ENCODE measurements at regions not wholly inside any gene's neighbourhood (a gene's known extent, or its start where the extent isn't known, plus 50 kb on each side); places are given as distances from the start of the nearest gene placed in this dataset.

GRCh38 chr16:79703066-79703465 lies 102.5 kb upstream of the MAF start:
- intact Hi-C loops (cut with DNase I) = no loop called here
- Histone ChIP-seq H3K36me3 (ENCODE audit: insufficient read depth in 1 of 2, low read depth in 1 of 2) (no peaks in the 10 kb centered on the region), H3K4me3 (no peak overlapping the region), H3K27ac (no peak overlapping the region), H3K27me3 (ENCODE audit: insufficient read depth in 3 of 3, low read length in 2 of 3) (no peaks in the 10 kb centered on the region), H3K9me3 (no peaks in the 10 kb centered on the region), H3K4me1 (no peaks in the 10 kb centered on the region)
- DNase-seq (no peak), ATAC-seq (no peak)
- TF ChIP-seq, protein P1, sequence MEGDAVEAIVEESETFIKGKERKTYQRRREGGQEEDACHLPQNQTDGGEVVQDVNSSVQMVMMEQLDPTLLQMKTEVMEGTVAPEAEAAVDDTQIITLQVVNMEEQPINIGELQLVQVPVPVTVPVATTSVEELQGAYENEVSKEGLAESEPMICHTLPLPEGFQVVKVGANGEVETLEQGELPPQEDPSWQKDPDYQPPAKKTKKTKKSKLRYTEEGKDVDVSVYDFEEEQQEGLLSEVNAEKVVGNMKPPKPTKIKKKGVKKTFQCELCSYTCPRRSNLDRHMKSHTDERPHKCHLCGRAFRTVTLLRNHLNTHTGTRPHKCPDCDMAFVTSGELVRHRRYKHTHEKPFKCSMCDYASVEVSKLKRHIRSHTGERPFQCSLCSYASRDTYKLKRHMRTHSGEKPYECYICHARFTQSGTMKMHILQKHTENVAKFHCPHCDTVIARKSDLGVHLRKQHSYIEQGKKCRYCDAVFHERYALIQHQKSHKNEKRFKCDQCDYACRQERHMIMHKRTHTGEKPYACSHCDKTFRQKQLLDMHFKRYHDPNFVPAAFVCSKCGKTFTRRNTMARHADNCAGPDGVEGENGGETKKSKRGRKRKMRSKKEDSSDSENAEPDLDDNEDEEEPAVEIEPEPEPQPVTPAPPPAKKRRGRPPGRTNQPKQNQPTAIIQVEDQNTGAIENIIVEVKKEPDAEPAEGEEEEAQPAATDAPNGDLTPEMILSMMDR (IDR thresholded peaks at IDR 0.05) = no peak
- 94 to 100% (median 95%) methylated on average over 1 of the region's 1 CpG for WGBS, 3 donors

- intact Hi-C loops (cut with DNase I) = no loop called here
- Histone ChIP-seq H3K36me3 (ENCODE audit: insufficient read depth in 1 of 2, low read depth in 1 of 2) (no peaks in the 10 kb centered on the region), H3K4me3 (no peak overlapping the region), H3K27ac (no peak overlapping the region), H3K4me1 (no peaks in the 10 kb centered on the region), H3K9me3 (peaks cover 6% of the 10 kb centered on the region), H3K27me3 (ENCODE audit: insufficient read depth in 3 of 3, low read length in 2 of 3) (no peaks in the 10 kb centered on the region)
- peak in 1 of 2 donors; percentile 24 for DNase-seq
- TF ChIP-seq, protein P1 (IDR thresholded peaks at IDR 0.05) = no peak
- 33 to 44% (median 42%) methylated on average over 5 of the region's 5 CpGs for WGBS, 3 donors
- ATAC-seq = peak in 1 of 4 donors; percentile 51
Measured at GRCh38 chr16:79698341-79698753, 97.8 kb upstream of the MAF start.

DNA sequence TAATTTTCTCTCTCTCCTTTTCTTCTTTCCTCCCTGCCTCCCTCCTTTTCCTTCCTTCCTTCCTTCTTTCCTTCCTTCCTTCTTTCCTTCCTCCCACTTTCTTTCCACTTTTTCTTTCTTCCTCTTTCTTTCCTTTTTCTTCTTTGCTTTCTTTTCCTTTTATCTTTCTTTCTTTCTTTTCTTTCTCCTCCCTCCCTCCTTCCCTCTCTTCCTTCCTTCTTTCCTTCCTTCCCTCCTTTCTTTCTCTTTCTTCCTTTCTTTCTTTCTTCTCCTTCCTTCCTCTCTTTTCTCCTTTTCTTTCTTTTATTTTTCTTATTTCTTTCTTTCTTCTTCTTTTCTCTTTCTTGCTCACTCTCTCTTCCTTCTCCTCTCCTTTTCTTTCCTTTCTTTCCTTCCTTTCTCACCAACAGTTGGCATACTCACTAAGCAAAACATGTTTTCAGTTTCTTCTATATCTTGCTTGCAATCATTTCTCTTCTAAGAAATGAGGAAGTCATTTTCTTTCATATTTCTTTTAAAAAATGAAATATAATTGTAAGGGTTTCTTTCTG lies 97.1 kb upstream of the MAF start:
- Histone ChIP-seq H3K27ac (no peak overlapping the region), H3K36me3 (ENCODE audit: insufficient read depth in 1 of 2, low read depth in 1 of 2) (no peaks in the 10 kb centered on the region), H3K27me3 (ENCODE audit: insufficient read depth in 3 of 3, low read length in 2 of 3) (no peaks in the 10 kb centered on the region), H3K9me3 (peaks cover 9% of the 10 kb centered on the region), H3K4me1 (no peaks in the 10 kb centered on the region), H3K4me3 (no peak overlapping the region)
- DNase-seq (no peak), ATAC-seq (no peak)
- TF ChIP-seq, protein P1 (IDR thresholded peaks at IDR 0.05) = no peak
- intact Hi-C loops (cut with DNase I) = no loop called here

GRCh38 chr16:79691007-79691406 lies 90.5 kb upstream of the MAF start:
- TF ChIP-seq, protein P1 (IDR thresholded peaks at IDR 0.05) = no peak
- Histone ChIP-seq H3K4me1 (no peaks in the 10 kb centered on the region), H3K9me3 (peaks cover 9% of the 10 kb centered on the region), H3K36me3 (ENCODE audit: insufficient read depth in 1 of 2, low read depth in 1 of 2) (no peaks in the 10 kb centered on the region), H3K27me3 (ENCODE audit: insufficient read depth in 3 of 3, low read length in 2 of 3) (no peaks in the 10 kb centered on the region), H3K4me3 (no peak overlapping the region), H3K27ac (no peak overlapping the region)
- ATAC-seq = no peak
- 23 to 28% (median 24%) methylated on average over 5 of the region's 5 CpGs for WGBS, 3 donors
- intact Hi-C loops (cut with DNase I) = no loop called here
- no peak for DNase-seq

DNA sequence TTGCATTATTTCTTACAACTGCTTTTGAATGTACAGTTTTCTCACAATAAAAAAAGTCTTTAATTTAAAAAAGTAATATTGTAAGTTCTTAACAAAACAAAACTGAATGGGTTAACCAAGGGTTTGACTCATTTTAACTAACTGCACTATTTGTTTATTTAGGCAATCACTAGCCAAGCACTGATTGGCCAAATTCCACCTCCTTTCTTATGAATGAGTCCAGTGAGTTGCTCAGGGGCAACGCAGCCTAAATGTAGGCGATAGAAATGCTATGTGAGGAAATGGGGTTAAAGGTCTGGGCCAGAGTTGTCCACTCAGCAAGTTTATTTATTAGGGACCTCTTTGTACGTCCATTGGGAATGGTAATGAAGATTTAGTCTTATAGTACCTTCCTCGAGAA lies 89.6 kb upstream of the MAF start:
- TF ChIP-seq, protein P1 (IDR thresholded peaks at IDR 0.05) = no peak
- ATAC-seq (no peak), DNase-seq (no peak)
- Histone ChIP-seq H3K27ac (no peak overlapping the region), H3K9me3 (peaks cover 9% of the 10 kb centered on the region), H3K36me3 (ENCODE audit: insufficient read depth in 1 of 2, low read depth in 1 of 2) (no peaks in the 10 kb centered on the region), H3K4me3 (no peak overlapping the region), H3K4me1 (no peaks in the 10 kb centered on the region), H3K27me3 (ENCODE audit: insufficient read depth in 3 of 3, low read length in 2 of 3) (no peaks in the 10 kb centered on the region)
- WGBS, 3 donors = 70 to 78% (median 74%) methylated on average over 4 of the region's 4 CpGs
- intact Hi-C loops (cut with DNase I) = no loop called here
